T1000 (cell line): ENCODE measurements at regions not wholly inside any gene's neighbourhood (a gene's known extent, or its start where the extent isn't known, plus 50 kb on each side); places are given as distances from the start of the nearest gene placed in this dataset.

Experiments used
- DNase-seq: peaks from one replicate; lab custom pipeline; 2025; ENCODE audit warnings: mixed read lengths; lab: John Stamatoyannopoulos, UW

DNA sequence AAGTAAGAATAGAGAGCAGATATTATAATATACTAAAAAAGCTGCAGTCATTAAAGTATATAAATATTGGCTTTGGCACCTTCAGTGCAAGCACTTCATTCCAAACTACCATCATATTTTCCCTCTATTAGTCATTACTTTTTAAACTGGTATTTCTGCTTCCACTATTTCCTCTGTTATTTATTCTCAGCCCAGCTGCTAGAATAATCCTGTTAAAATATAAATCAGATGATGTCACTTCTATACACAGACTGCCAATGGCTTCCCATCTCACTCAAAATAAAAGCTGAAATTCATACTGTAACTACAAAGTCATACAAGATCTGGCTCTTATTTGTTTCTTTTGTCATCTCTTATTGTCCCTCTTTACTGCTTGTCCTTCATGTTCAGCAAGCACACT, 432.9 kb downstream of the TLE4 start:
- DNase-seq: no peak

DNA sequence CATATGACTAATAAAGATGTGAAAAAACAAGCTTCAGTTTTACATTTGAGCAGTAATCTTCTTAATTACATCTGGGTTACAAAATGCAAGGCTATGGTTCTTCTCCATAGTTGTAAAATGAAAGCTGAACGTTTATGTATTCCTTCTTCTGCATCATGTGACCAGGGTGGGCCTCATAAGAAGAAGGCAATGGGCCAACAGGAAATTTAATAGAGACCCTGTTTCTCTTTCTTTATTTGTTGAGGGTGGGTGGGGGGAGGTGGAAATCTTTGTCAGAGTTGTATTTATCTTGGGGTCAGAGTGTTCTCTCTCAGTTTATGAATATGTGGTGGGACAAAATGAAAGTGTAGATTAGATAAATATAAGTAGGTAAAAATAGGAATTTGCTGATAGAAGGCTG, 418.8 kb downstream of the TLE4 start:
- no peak for DNase-seq

GRCh38 chr9:79989079-79989478, 417.3 kb downstream of the TLE4 start:
- DNase-seq: no peak

DNA sequence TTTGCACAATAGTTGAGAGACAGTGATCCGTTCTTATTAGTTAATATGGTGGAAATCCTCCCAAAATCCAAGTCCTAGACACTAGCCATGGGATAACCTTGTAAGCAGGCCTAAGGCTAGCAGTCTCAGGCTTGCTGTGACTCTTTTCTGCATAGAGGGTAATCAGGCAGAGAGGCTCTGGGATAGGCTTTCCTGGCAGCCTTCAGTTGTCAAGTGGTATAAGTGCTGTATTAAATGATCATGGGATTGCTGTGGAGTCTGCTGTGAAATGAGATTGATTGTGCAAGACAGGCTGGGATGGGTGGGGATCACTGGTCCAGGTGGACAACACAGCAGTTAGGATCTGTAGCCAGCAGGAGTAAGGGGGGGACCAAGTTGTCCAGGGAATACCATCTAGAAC, 416.4 kb downstream of the TLE4 start:
- no peak for DNase-seq

- DNase-seq: no peak
These were observed 414.7 kb downstream of the TLE4 start for GRCh38 chr9:79986437-79986836.

DNA sequence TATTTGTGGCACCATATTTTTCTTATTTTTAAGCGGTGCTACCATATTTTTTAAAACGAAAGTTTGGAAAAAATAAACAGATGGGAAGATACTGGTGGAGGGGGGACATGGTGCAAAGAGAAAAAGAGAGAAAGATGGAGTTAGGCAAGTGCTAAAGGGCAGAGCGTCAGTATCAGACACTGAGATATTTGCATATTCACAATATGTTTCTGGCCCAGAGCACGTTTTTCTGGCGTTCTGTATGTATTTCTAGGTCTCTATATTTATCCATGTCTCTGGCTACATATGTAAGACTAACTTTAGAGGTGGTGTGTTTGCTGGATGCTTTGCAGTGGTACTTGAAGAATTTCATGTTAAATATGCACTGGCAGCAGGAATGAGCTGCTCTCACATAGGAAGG, 414.0 kb downstream of the TLE4 start:
- DNase-seq: no peak

GRCh38 chr9:79985264-79985663, 413.5 kb downstream of the TLE4 start:
- DNase-seq: no peak

- no peak for DNase-seq
These were observed 412.8 kb downstream of the TLE4 start for GRCh38 chr9:79984429-79985067.

GRCh38 chr9:79980432-79980831, 408.7 kb downstream of the TLE4 start:
- DNase-seq: no peak

DNA sequence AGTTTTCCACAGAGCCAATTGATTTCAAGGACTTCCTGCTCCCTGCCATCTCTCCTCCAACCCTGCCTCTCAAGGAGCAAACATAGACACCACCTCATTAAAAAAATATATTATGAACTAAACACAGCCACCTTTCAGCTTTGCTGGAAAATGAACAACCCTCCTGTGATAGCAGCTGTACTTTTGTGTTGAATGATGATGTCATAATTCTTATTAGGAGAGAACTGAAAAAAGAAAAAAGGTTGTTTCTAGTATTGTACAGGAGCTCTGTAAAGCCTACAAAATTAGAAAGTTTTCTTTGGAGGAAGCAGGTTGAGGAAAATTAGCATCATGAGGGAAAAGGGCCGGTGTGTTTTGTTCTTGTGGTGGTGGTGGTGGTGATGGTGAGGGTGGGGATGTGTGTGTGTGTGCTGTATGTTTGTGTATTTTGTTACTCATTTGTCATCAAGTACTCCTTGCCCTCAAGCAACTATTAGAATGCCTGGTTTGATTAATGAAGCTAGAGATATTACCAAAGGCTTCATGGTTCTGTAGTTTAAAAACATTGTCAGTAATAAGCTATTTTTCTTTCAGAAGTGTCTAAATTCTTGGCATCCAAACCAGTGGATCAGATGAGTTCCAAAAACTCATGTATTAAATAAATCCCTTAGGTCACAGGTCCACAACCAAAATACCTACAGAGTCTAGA, 405.9 kb downstream of the TLE4 start:
- DNase-seq: no peak

- DNase-seq: no peak
These were observed 405.3 kb downstream of the TLE4 start for GRCh38 chr9:79977074-79977435.

DNA sequence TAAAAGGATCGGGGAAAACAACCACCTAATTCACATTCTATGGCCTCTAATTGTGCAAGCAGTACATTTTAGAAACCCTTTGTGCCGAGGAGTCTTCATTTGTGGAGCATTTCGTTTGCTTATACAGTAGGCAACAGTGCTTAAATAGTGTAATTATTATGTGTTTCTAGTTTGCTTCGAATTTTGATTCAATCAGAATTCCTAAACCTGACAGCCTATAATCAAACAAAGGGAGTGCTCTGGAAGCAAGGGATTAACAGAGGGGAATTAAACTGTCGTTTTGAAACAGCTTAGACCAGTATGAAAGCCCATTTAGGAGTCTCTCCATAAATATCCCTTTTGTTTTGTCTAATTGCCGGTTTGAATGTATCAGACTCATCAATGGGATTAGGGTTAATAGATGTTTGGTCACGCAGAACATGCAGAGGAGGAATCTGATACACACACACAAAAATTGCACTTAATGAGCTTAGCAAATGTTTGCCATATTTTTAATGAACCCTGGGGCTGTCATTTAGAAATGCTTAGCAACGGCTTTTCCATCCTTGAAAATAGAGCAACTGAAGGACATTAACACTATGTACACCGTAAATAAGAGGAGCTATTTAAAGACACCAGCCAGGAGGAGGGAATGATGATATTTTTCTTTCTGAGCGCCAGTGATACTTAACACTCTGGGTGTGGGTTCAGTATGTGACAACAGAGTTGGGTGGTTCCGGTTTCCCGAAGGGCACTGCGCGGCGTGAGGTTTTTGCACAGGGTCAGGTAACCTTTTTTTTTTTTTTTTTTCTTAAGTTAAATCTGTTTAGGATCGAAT, 404.7 kb downstream of the TLE4 start:
- DNase-seq: no peak

- DNase-seq: no peak
These were observed 404.0 kb downstream of the TLE4 start for GRCh38 chr9:79975621-79976256.

GRCh38 chr9:79974806-79975422, 403.1 kb downstream of the TLE4 start:
- DNase-seq: no peak

- no peak for DNase-seq
These were observed 401.9 kb downstream of the TLE4 start for GRCh38 chr9:79973627-79974026.

DNA sequence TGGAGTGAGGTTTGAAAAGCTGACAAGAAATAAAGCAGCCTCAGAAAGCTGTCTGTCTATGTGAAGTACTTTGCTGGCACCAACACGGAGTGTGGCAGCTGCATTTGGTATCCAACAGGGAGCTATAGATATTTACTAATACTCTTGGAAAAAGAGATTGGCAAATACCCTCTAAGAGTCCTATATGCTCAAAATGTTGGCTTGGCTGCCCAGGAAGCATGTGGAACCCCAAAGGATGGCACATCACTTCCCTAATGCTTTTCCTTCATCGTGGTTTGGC, 398.3 kb downstream of the TLE4 start:
- DNase-seq: no peak

- no peak for DNase-seq
These were observed 397.8 kb downstream of the TLE4 start for GRCh38 chr9:79969393-79970145.

GRCh38 chr9:79968533-79968932, 396.8 kb downstream of the TLE4 start:
- DNase-seq: no peak

- DNase-seq: no peak
These were observed 391.1 kb downstream of the TLE4 start for GRCh38 chr9:79962836-79963235.

- no peak for DNase-seq
These were observed 390.4 kb downstream of the TLE4 start for GRCh38 chr9:79962150-79962549.

DNA sequence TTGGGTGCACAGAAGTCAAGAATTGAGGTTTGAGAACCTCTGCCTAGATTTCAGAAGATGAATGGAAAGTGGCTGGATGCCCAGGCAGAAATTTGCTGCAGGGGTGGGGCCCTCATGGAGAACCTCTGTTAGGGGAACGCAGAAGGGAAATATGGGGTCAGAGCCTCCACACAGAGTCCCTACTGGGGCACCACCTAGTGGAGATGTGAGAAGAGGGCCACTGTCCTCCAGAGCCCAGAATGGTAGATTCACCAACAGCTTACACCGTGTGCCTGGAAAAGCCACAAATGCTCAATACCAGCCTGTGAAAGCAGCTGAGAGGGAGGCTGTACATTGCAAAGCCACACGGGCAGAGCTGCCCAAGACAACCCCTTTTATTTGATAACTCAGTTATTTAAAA, 383.5 kb downstream of the TLE4 start:
- no peak for DNase-seq

DNA sequence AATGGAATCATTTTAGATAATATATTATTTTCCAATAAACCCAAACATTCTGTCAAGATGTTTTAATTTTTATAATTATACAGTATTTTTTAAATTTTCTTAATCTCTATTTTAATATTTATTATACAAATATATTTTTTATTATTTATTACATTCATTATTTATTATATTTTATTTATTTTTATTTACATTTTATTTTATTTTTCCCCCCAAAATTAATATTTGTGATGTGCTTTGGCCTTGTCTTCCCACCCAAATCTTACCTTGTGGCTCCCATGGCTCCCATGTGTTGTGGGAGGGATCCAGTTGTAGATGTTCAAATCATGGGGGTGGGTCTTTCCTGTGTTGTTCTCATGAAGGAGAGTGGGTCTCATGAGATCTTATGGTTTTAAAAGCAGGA, 382.1 kb downstream of the TLE4 start:
- no peak for DNase-seq
